Endothelial cell of umbilical vein (primary cell): ENCODE measurements at regions not wholly inside any gene's neighbourhood (a gene's known extent, or its start where the extent isn't known, plus 50 kb on each side); places are given as distances from the start of the nearest gene placed in this dataset.

ENCODE experiments used
- BruUV-seq: library from RNA; stranded (reverse); fragments of 400-500 nt; replicated peaks from 2 replicates; lab custom pipeline; 2021; lab: Mats Ljungman, UMichigan
- CTCF ChIA-PET: fragments of 300-600, 350-600 bp; sonication (Branson Sonifier 250); formaldehyde crosslinking; loops from one replicate; lab custom pipeline; 2021; ENCODE audit warnings: antibody characterized with exemption, inconsistent platforms; lab: Charles Lee
- POLR2A ChIA-PET: fragments of 300-600, 350-600 bp; sonication (Branson Sonifier 250); formaldehyde crosslinking; loops from one replicate; lab custom pipeline; 2021; ENCODE audit warnings: antibody characterized with exemption, inconsistent platforms; lab: Charles Lee
- DNase-seq: peaks from one replicate; pipeline ENCODE4 v3.0.0-alpha.2; 2011; ENCODE audit warnings: low read depth, low spot score
- FAIRE-seq: peaks from 2 replicates; lab custom pipeline; 2011; peaks lifted over from hg19 to GRCh38; lab: Jason Lieb, UNC
- H2AFZ ChIP-seq: 2 replicates; pipeline ENCODE4 v1.6.0; 2012; ENCODE audit warnings: low read depth, low read length, control low read depth, inconsistent platforms
- H3K27ac ChIP-seq: 2 replicates; pipeline ENCODE4 v1.5.1; 2011; ENCODE audit warnings: low read depth, mild to moderate bottlenecking, control low read depth, low read length, moderate library complexity; ENCODE audit not compliant: insufficient read depth
- H3K27me3 ChIP-seq, 2 experiments: 2 replicates each; pipeline versions ENCODE4 v1.6.0 to v1.6.1; 2011; ENCODE audit warnings: low read length in 2 of 2, mixed read lengths in 1 of 2; ENCODE audit not compliant: control insufficient read depth in 2 of 2, insufficient read depth in 2 of 2
- H3K36me3 ChIP-seq, 2 experiments: 2 replicates in 1 of 2; 3 replicates in 1 of 2; pipeline ENCODE4 v1.5.1; 2011; ENCODE audit warnings: low read length in 2 of 2, mild to moderate bottlenecking in 1 of 2, moderate library complexity in 1 of 2; ENCODE audit not compliant: control insufficient read depth in 2 of 2, insufficient read depth in 2 of 2; ENCODE audit errors: extremely low read depth in 1 of 2
- H3K4me1 ChIP-seq: 3 replicates; pipeline ENCODE4 v1.5.1; 2011; ENCODE audit warnings: mild to moderate bottlenecking, low read length; ENCODE audit not compliant: control insufficient read depth, insufficient read depth; ENCODE audit errors: extremely low read depth
- H3K4me2 ChIP-seq: 2 replicates; pipeline ENCODE4 v1.6.1; 2011; ENCODE audit warnings: low read length, control low read depth, mixed read lengths; ENCODE audit not compliant: insufficient read depth
- H3K4me3 ChIP-seq, 3 experiments: fragments of 200-600 bp in 1 of 3; sonication (generic), shearing (Covaris generic) in 1 of 3; replicated peaks in 1 of 3; 2 replicates each; pipeline ENCODE4 v1.5.1; 2011 to 2016; ENCODE audit warnings: control low read depth in 3 of 3, low read length in 3 of 3, mild to moderate bottlenecking in 2 of 3, inconsistent platforms in 1 of 3, low read depth in 1 of 3, moderate library complexity in 1 of 3; ENCODE audit not compliant: insufficient read depth in 1 of 3
- H3K79me2 ChIP-seq: 2 replicates; pipeline ENCODE4 v1.6.0; 2012; ENCODE audit warnings: low read length, inconsistent platforms; ENCODE audit not compliant: control insufficient read depth, insufficient read depth
- H3K9ac ChIP-seq: replicated peaks from 2 replicates; pipeline ENCODE3; 2011; ENCODE audit warnings: low read length, control low read depth; ENCODE audit not compliant: insufficient read depth; ENCODE audit errors: extremely low read depth
- H3K9me1 ChIP-seq: replicated peaks from 3 replicates; pipeline ENCODE4 v1.6.0; 2011; ENCODE audit warnings: mild to moderate bottlenecking, low read length; ENCODE audit not compliant: control insufficient read depth, insufficient read depth; ENCODE audit errors: extremely low read depth
- H3K9me3 ChIP-seq: replicated peaks from 2 replicates; pipeline ENCODE4 v1.5.1; 2012; ENCODE audit warnings: low read length, inconsistent platforms; ENCODE audit not compliant: control insufficient read depth, insufficient read depth
- H4K20me1 ChIP-seq: replicated peaks from 2 replicates; pipeline ENCODE3; 2011; ENCODE audit warnings: mild to moderate bottlenecking, low read length; ENCODE audit not compliant: control insufficient read depth, insufficient read depth; ENCODE audit errors: extremely low read depth
- EZH2 ChIP-seq: IDR thresholded peaks from 2 replicates; pipeline ENCODE4 v1.6.1; 2012; ENCODE audit warnings: borderline replicate concordance, low read depth, mild to moderate bottlenecking, moderate library complexity, low read length, inconsistent platforms; ENCODE audit not compliant: severe bottlenecking
- FOS ChIP-seq: IDR thresholded peaks from 2 replicates; pipeline ENCODE4 v1.6.1; 2011; ENCODE audit warnings: mild to moderate bottlenecking, low read length, moderate library complexity, borderline replicate concordance; ENCODE audit not compliant: insufficient read depth
- GATA2 ChIP-seq: IDR thresholded peaks from 2 replicates; pipeline ENCODE4 v1.7.0; 2011; ENCODE audit warnings: low read depth, mild to moderate bottlenecking, moderate library complexity, mixed read lengths, low read length; ENCODE audit not compliant: insufficient read length, insufficient read depth
- JUN ChIP-seq: IDR thresholded peaks from 2 replicates; pipeline ENCODE4 v1.6.1; 2011; ENCODE audit warnings: borderline replicate concordance, low read depth; ENCODE audit not compliant: insufficient read length, insufficient read depth
- MYC ChIP-seq: IDR thresholded peaks from one replicate; pipeline ENCODE4 v1.6.1; 2011; ENCODE audit warnings: mild to moderate bottlenecking, low read depth, low read length
- POLR2A ChIP-seq: IDR thresholded peaks from 2 replicates; pipeline ENCODE4 v1.6.1; 2012; ENCODE audit warnings: low read depth, mild to moderate bottlenecking, control low read depth, low read length
- POLR2AphosphoS5 ChIP-seq: IDR thresholded peaks from 2 replicates; pipeline ENCODE4 v1.6.1; 2012; ENCODE audit warnings: low read depth, mild to moderate bottlenecking, control low read depth, low read length, moderate library complexity; ENCODE audit not compliant: insufficient read depth
- dilution Hi-C: fragments of 300-500 bp; cut with MboI; formaldehyde crosslinking; loops from one replicate; pipeline ENCODE4 v1.15.0; 2019; ENCODE audit warnings: low sequenced_read_pairs; ENCODE audit not compliant: extremely low pct_ligation_motif_present
- intact Hi-C: fragments of 100-400 bp; cut with micrococcal nuclease; formaldehyde crosslinking; loops from one replicate; pipeline ENCODE4 v1.10.0; 2022
- TF ChIP-seq, protein P1 (sequence below), 2 donors: IDR thresholded peaks; 1 replicate in 1 of 2; 2 replicates in 1 of 2; pipeline ENCODE4 v1.5.1; 2011; ENCODE audit warnings: low read length in 2 of 2, mild to moderate bottlenecking in 2 of 2, moderate library complexity in 2 of 2, control low read depth in 1 of 2, inconsistent platforms in 1 of 2, low read depth in 1 of 2; ENCODE audit not compliant: insufficient read depth in 1 of 2; ENCODE audit errors: extremely low read depth in 1 of 2
- TF ChIP-seq, protein P2 (sequence below): IDR thresholded peaks from 2 replicates; pipeline ENCODE4 v1.6.1; 2011; ENCODE audit not compliant: insufficient read depth, insufficient read length

DNA sequence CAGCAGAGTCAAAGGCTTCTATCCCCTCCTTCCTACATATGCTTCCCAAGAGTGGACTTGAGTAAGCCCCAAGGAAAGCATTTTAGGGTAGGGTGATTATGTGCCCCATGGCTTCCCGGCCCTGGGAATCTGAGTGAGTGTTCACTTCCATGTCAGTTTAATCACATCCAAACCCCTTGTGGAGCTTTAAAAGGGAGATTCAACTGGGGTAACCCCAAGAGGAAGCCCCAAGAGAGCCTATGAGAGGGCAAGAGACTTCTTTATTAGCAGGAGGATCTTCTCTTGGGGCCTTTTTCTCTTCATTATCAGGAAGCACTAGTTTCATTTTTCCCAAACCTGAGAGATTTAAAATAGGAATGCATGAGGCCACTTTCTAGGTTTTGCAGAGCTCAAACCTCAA lies 97.0 kb upstream of the IRF2BP2 start:
- intact Hi-C loops (no loop called here), dilution Hi-C loops (no loop called here)
- no peak overlapping the region for H3K4me2 ChIP-seq
- TF ChIP-seq MYC: no peak
- TF ChIP-seq, protein P1, sequence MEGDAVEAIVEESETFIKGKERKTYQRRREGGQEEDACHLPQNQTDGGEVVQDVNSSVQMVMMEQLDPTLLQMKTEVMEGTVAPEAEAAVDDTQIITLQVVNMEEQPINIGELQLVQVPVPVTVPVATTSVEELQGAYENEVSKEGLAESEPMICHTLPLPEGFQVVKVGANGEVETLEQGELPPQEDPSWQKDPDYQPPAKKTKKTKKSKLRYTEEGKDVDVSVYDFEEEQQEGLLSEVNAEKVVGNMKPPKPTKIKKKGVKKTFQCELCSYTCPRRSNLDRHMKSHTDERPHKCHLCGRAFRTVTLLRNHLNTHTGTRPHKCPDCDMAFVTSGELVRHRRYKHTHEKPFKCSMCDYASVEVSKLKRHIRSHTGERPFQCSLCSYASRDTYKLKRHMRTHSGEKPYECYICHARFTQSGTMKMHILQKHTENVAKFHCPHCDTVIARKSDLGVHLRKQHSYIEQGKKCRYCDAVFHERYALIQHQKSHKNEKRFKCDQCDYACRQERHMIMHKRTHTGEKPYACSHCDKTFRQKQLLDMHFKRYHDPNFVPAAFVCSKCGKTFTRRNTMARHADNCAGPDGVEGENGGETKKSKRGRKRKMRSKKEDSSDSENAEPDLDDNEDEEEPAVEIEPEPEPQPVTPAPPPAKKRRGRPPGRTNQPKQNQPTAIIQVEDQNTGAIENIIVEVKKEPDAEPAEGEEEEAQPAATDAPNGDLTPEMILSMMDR (IDR thresholded peaks at IDR 0.05; ENCODE audit: extremely low read depth in 1 of 2, insufficient read depth in 1 of 2, low read depth in 1 of 2, low read length in 2 of 2): no peak
- TF ChIP-seq, protein P2, sequence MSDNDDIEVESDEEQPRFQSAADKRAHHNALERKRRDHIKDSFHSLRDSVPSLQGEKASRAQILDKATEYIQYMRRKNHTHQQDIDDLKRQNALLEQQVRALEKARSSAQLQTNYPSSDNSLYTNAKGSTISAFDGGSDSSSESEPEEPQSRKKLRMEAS: no peak
- no peak for TF ChIP-seq GATA2
- TF ChIP-seq POLR2A: no peak
- no peak for TF ChIP-seq EZH2
- no peak for TF ChIP-seq FOS
- no peak for TF ChIP-seq JUN
- TF ChIP-seq POLR2AphosphoS5: no peak
- FAIRE-seq: no peak
- no peaks in the 10 kb centered on the region for H3K9me1 ChIP-seq
- H3K27ac ChIP-seq: no peak overlapping the region
- BruUV-seq: no TSS peak
- H4K20me1 ChIP-seq: no peaks in the 10 kb centered on the region
- H3K4me1 ChIP-seq: peaks cover 9% of the 10 kb centered on the region
- no peaks in the 10 kb centered on the region for H3K79me2 ChIP-seq
- POLR2A ChIA-PET: no interaction called here
- no peak overlapping the region for H2AFZ ChIP-seq
- CTCF ChIA-PET: interaction anchor here (0.7 to 1.1 kb wide), 4 partner anchors 9 to 109 kb away, joined by 3 to 4 read pairs (median 3); no protein-coding TSS in a partner anchor
- H3K4me3 ChIP-seq: no peak overlapping the region
- H3K27me3 ChIP-seq: no peaks in the 10 kb centered on the region
- no peak for DNase-seq
- no peak overlapping the region for H3K9ac ChIP-seq
- no peaks in the 10 kb centered on the region for H3K9me3 ChIP-seq
- no peaks in the 10 kb centered on the region for H3K36me3 ChIP-seq
